HL-60 (cell line): ENCODE measurements at regions not wholly inside any gene's neighbourhood (a gene's known extent, or its start where the extent isn't known, plus 50 kb on each side); places are given as distances from the start of the nearest gene placed in this dataset.

Experiments
- DNase-seq, 2 experiments: peaks; one replicate each; pipeline ENCODE4 v3.0.0-alpha.2; 2010 to 2020; ENCODE audit warnings: low read depth in 1 of 2, low spot score in 1 of 2
- H3K27ac ChIP-seq: fragments of 250-450 bp; sonication (Bioruptor Pico); replicated peaks from 2 replicates; pipeline ENCODE4 v1.5.1; 2020; ENCODE audit warnings: mild to moderate bottlenecking, moderate library complexity
- H3K27me3 ChIP-seq: fragments of 250-450 bp; sonication (Bioruptor Pico); 2 replicates; pipeline ENCODE4 v1.5.1; 2021; ENCODE audit warnings: mild to moderate bottlenecking, moderate library complexity; ENCODE audit not compliant: insufficient read depth, poor library complexity, severe bottlenecking
- H3K4me3 ChIP-seq: replicated peaks from 2 replicates; pipeline ENCODE4 v1.5.1; 2011; ENCODE audit warnings: mild to moderate bottlenecking, control low read depth, low read length; ENCODE audit not compliant: insufficient read depth
- GABPA ChIP-seq: IDR thresholded peaks from 2 replicates; pipeline ENCODE4 v1.6.1; 2012; ENCODE audit warnings: low read depth
- POLR2AphosphoS5 ChIP-seq: IDR thresholded peaks from 2 replicates; pipeline ENCODE4 v1.6.1; 2012; ENCODE audit warnings: low read depth
- SPI1 ChIP-seq: IDR thresholded peaks from 2 replicates; pipeline ENCODE4 v1.6.1; 2012; ENCODE audit warnings: low read depth, mild to moderate bottlenecking, borderline replicate concordance
- TF ChIP-seq, protein P1 (sequence below): IDR thresholded peaks from 2 replicates; pipeline ENCODE4 v1.6.1; 2012; ENCODE audit warnings: low read depth; ENCODE audit not compliant: insufficient replicate concordance
- TF ChIP-seq, protein P2 (sequence below): IDR thresholded peaks from one replicate; pipeline ENCODE4 v1.5.1; 2011; ENCODE audit warnings: low read length, control low read depth, inconsistent platforms; ENCODE audit not compliant: insufficient read depth

DNA sequence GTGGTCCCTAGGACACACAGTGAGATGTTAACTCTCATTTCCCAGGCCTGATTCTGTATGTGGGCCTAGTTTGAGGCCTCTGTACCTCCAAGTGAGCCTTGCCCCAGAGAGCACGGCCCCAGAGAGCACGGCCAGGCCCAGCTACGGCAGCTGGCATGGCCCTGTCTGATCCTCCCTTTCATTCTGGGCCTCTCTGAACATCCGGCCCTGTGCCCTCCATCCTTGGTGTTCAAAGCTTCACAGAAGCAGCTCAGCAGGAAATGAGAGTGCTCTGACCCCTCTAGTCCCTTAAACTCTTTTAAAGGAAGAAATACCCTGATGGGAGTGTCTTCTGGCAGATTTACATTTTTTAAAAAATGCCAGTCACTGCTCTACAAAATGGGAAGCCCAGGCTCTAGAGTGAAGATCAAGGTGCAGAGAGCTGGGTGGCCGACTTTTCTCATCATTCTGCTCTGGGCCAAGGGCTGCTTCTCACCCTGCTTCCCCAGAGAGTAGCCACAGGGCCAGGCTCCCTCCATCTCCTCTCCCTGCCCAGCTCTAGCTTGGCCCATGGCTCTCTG lies 171.9 kb downstream of the RPS24 start:
- no peak for DNase-seq
- TF ChIP-seq, protein P1, sequence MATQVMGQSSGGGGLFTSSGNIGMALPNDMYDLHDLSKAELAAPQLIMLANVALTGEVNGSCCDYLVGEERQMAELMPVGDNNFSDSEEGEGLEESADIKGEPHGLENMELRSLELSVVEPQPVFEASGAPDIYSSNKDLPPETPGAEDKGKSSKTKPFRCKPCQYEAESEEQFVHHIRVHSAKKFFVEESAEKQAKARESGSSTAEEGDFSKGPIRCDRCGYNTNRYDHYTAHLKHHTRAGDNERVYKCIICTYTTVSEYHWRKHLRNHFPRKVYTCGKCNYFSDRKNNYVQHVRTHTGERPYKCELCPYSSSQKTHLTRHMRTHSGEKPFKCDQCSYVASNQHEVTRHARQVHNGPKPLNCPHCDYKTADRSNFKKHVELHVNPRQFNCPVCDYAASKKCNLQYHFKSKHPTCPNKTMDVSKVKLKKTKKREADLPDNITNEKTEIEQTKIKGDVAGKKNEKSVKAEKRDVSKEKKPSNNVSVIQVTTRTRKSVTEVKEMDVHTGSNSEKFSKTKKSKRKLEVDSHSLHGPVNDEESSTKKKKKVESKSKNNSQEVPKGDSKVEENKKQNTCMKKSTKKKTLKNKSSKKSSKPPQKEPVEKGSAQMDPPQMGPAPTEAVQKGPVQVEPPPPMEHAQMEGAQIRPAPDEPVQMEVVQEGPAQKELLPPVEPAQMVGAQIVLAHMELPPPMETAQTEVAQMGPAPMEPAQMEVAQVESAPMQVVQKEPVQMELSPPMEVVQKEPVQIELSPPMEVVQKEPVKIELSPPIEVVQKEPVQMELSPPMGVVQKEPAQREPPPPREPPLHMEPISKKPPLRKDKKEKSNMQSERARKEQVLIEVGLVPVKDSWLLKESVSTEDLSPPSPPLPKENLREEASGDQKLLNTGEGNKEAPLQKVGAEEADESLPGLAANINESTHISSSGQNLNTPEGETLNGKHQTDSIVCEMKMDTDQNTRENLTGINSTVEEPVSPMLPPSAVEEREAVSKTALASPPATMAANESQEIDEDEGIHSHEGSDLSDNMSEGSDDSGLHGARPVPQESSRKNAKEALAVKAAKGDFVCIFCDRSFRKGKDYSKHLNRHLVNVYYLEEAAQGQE, result no peak
- TF ChIP-seq GABPA, result no peak
- H3K27ac ChIP-seq, result no peak overlapping the region
- H3K4me3 ChIP-seq, result no peak overlapping the region
- no peaks in the 10 kb centered on the region for H3K27me3 ChIP-seq

DNA sequence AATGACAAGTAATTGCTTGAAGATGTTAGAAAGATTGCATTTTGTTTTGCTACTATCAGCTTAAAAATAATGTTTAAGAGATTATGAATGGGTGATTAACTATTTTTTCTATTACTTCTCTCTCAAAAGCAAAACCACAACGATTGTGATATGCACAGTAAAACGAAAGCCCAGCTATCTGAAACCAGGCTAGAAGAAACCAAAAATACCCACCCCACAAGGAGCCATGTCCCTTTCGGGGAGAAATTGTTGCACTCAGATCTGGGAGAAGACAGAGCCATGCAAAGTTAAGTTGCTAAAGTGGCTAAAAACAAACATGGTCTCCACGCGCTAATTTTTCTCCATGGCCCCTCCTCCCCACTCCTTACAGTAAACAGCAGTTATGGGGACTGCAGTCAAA lies 173.6 kb downstream of the RPS24 start:
- no peaks in the 10 kb centered on the region for H3K27me3 ChIP-seq
- TF ChIP-seq, protein P1, result no peak
- TF ChIP-seq, protein P2, sequence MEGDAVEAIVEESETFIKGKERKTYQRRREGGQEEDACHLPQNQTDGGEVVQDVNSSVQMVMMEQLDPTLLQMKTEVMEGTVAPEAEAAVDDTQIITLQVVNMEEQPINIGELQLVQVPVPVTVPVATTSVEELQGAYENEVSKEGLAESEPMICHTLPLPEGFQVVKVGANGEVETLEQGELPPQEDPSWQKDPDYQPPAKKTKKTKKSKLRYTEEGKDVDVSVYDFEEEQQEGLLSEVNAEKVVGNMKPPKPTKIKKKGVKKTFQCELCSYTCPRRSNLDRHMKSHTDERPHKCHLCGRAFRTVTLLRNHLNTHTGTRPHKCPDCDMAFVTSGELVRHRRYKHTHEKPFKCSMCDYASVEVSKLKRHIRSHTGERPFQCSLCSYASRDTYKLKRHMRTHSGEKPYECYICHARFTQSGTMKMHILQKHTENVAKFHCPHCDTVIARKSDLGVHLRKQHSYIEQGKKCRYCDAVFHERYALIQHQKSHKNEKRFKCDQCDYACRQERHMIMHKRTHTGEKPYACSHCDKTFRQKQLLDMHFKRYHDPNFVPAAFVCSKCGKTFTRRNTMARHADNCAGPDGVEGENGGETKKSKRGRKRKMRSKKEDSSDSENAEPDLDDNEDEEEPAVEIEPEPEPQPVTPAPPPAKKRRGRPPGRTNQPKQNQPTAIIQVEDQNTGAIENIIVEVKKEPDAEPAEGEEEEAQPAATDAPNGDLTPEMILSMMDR, result no peak
- TF ChIP-seq POLR2AphosphoS5, result no peak
- no peak for TF ChIP-seq SPI1
- no peak for TF ChIP-seq GABPA
- DNase-seq, result no peak
- H3K4me3 ChIP-seq, result no peak overlapping the region
- no peak overlapping the region for H3K27ac ChIP-seq

DNA sequence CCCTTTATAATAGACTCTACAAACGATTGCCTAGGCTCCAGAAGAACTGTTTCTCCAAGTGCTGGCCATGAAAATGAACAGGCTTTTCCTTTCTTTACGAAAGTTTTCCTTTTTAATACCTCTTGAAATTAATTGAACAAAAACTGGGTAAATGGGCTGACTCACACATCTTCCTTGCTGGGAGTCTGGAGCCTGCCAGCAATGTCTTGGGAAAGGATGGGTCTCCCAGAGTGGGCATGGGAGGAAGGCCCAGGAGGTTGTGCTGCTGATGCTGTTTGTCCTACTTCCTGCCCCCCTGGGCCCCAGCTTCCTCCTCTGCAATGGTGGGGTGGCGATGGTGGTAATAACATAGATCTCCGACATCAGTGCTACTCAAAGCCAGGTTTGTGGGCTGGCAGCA lies 174.1 kb downstream of the RPS24 start:
- Histone ChIP-seq H3K27me3 (no peaks in the 10 kb centered on the region), H3K27ac (no peak overlapping the region), H3K4me3 (no peak overlapping the region)
- TF ChIP-seq GABPA (no peak), POLR2AphosphoS5 (no peak), SPI1 (no peak)
- TF ChIP-seq, protein P2, result no peak
- TF ChIP-seq, protein P1, result no peak
- no peak for DNase-seq
